Right kidney (tissue), 1 donor: ENCODE measurements at regions not wholly inside any gene's neighbourhood (a gene's known extent, or its start where the extent isn't known, plus 50 kb on each side); places are given as distances from the start of the nearest gene placed in this dataset.
"Not testable (repeated sequence)": the region's sequence is repeated elsewhere in the genome, so short reads cannot be mapped to it uniquely, and the experiment has no call there.

ENCODE experiments used
- DNase-seq: peaks from one replicate; pipeline ENCODE4 v3.0.0-alpha.2; 2016

DNA sequence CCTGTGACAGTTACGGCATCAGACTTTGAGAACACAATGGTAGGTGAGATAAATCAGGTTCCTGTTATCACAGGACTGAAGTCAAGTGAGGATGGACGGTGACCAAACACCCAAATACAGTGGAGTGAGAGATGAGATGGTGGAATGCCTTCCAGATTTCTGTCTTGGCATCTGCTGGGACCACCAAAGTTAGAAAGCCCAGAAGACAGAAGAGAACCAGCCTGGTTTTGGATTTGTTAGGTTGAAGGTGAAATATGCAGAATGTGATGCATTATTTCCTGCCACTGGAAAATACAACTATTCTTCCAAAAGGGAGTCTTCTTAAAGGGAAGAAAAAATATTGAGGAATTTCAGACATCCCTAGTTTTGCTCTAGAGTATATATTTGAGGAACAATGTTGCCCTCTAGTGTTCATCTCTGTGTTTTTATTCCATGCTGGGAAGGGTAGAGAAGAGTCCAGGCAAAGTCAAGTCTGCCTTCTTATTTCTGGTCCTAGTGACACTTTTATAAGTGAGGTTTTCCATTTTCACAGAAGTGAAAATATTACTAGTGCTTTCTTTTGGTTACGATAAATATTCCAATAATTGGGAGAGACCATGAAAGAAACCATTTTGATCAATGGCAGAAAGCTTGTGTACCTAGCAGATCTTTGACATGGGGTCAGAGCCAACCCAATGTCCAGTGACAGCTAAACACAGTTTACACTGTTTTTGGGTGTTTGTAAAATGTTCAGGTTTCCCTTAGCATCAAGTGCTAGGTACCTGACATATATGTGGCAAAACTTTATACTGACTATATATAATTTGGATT lies 142.3 kb upstream of the ANKH start:
- DNase-seq = peak; percentile 32

GRCh38 chr5:15012061-15012460 lies 140.5 kb upstream of the ANKH start:
- no peak for DNase-seq

DNA sequence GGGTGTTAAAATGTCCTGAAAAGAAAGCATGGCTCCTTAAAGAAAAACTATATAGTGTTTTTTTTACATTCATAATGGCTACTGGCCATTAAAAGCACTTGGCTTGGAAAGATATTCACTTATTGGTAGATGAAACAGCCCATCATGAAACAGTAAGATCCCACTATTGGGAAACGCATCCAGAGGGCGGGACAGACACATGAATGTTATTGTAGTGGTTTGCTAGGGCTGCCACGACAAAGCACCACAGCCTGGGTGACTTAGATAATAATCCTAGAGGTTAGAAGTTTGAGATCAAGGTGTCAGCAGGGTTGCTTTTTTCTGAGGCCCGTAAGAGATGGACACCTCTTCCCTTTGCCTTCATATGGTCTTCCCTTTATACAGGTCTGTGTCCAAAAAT lies 139.4 kb upstream of the ANKH start:
- no peak for DNase-seq

- no peak for DNase-seq
Observed at GRCh38 chr5:15009420-15009819, 137.8 kb upstream of the ANKH start.

GRCh38 chr5:15008921-15009320 lies 137.3 kb upstream of the ANKH start:
- no peak for DNase-seq

- no peak for DNase-seq
Observed at GRCh38 chr5:15008476-15008875, 136.9 kb upstream of the ANKH start.

- DNase-seq = no peak
Observed at GRCh38 chr5:15007646-15008045, 136.1 kb upstream of the ANKH start.

DNA sequence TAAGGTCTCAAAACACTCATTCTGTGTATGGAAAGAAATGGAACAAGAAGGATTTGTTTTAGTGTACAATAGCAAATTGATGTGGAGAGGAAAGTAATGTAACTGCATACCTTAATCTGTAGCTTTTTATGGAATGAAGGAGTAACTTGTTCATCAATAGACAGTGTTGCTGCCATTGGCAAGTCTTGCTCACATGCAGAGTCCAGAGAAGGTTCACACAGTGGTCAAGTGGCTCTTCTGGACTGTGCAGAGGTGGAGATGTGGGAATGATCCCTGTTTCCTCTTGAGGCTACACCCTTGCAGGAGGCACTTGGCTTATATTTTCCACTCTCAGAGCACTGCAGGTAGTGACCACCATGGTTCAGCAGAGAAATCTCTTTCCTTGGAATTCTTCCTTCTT lies 132.9 kb upstream of the ANKH start:
- DNase-seq = no peak

GRCh38 chr5:15003511-15003920 lies 131.9 kb upstream of the ANKH start:
- peak; percentile 25 for DNase-seq

- no peak for DNase-seq
Observed at GRCh38 chr5:15002791-15003190, 131.2 kb upstream of the ANKH start.

DNA sequence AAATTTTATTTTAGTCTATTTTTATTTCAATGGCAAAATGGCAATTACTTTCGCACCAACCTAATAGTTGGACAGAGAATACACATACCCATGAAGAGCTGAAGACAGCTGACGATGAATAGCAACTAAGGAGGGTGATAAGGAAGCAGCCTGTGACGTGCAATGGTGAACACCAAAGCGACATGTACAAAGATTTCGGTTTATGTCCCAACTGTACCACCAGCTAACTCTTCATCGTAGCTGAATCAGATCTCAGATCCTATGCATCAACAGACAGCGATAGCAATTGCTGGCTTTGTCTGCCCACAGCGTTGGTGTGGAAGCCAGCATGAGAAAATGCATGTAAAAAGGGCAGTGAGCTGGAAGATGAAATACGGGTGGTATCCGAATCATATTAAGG lies 130.6 kb upstream of the ANKH start:
- no peak for DNase-seq

DNA sequence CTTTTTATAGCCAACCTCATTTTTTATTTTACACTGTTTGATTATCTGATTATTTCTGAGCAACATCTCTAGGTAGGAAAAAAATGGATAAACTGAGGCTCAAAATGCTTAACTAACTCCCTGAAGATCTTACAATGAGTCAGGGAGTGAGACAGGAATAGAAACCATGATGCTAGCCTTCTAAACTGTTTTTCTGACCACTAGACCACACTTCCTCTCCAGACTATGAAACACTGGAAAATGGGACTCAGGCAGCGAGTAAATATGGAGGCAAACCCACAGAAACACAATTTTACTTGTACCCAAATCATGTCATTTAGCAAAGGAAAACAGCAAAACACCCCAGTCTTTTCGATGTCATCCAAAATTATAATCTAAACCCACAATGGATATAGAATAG lies 129.9 kb upstream of the ANKH start:
- no peak for DNase-seq

GRCh38 chr5:14998491-14998890 lies 126.9 kb upstream of the ANKH start:
- DNase-seq = no peak

GRCh38 chr5:14996997-14997396 lies 125.4 kb upstream of the ANKH start:
- DNase-seq = no peak

- no peak for DNase-seq
Observed at GRCh38 chr5:14995229-14995628, 123.7 kb upstream of the ANKH start.

GRCh38 chr5:14993459-14994133 lies 122.0 kb upstream of the ANKH start:
- DNase-seq = not testable (repeated sequence)

DNA sequence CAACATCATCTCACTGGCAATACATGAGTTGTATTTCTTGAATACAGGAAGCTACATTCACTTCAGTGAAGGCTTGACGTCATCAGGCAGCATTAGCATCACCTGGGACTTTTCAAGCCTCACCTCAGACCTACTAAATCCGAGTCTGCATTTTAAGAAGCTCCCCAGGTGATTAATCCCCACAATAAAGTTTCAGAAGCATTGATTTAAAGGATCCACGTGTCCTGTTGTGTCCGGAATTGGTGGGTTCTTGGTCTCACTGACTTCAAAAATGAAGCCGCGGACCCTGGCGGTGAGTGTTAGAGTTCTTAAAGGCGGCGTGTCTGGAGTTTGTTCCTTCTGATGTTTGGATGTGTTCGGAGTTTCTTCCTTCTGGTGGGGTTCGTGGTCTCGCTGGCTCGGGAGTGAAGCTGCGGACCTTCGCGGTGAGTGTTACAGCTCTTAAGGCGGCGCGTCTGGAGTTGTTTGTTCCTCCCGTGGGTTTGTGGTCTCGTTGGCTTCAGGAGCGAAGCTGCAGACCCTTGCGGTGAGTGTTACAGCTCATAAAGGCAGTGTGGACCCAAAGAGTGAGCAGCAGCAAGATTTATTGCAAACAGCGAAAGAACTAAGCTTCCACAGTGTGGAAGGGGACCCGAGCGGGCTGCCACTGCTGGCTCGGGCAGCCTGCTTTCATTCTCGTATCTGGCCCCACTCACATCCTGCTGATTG lies 121.3 kb upstream of the ANKH start:
- DNase-seq = not testable (repeated sequence)

GRCh38 chr5:14988223-14988622 lies 116.6 kb upstream of the ANKH start:
- DNase-seq = no peak

DNA sequence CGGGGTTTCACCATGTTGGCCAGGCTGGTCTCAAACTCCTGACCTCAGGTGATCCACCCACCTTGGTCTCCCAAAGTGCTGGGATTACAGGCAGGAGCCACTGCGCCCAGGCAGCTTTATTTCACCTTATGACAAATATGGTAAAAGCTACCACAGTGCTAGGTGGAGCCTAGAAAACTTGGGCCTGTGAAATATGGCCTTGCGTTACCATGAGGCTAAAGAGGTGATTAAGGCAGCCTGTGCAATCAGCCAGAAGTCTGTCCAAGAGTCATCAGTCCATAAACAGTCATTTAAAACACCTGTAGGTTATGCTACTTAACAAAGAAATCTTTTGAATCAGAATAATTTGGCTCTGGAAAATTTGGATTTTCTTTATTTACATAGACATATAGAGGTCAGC lies 114.8 kb upstream of the ANKH start:
- no peak for DNase-seq

- no peak for DNase-seq
Observed at GRCh38 chr5:14983666-14984441, 112.3 kb upstream of the ANKH start.

- no peak for DNase-seq
Observed at GRCh38 chr5:14980698-14981097, 109.1 kb upstream of the ANKH start.

DNA sequence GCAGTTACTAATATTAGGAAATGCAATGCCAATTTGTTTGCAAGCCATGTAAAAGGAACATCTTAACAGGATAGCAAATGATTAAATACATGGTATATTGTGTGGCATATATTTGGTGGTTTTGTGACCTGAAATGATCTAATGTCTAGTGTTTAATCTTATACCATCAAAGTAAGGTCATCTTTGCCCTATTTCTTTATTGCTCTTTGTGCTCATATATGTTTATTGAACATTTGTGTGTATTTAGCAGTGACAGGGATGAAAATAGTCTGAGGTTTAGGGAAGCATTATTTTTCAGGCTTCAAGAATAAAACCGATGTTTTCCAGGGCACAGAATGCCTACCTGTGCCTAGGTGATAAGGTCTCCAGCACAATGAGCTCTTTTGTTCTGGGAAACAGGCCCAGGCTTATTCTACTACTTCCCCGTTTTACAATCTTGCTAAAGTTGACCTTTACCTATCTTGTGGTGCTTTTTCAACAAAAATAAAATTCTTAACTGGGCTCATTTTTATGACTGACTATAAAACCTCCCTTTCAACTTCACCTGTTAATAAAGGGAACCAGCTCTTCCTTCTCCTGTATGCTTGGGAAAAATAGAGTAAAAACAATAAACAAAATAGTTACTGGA lies 105.6 kb upstream of the ANKH start:
- DNase-seq = no peak
